Type B pancreatic cell (in vitro differentiated cells): ENCODE measurements at regions not wholly inside any gene's neighbourhood (a gene's known extent, or its start where the extent isn't known, plus 50 kb on each side); places are given as distances from the start of the nearest gene placed in this dataset.

Experiments
- DNase-seq: peaks from one replicate; pipeline ENCODE4 v3.0.0; 2021; ENCODE audit warnings: mixed read lengths; ENCODE audit not compliant: unreplicated experiment; ENCODE audit errors: extremely low spot score
- H3K27ac Mint-ChIP-seq: 2 replicates; pipeline ENCODE4 v1.8.0; 2021; ENCODE audit warnings: mild to moderate bottlenecking, mixed read lengths
- H3K27me3 Mint-ChIP-seq: 2 replicates; pipeline ENCODE4 v1.8.0; 2021; ENCODE audit warnings: mixed read lengths
- H3K36me3 Mint-ChIP-seq: 2 replicates; pipeline ENCODE4 v1.8.0; 2021; ENCODE audit warnings: mixed read lengths
- H3K4me1 Mint-ChIP-seq: one replicate; pipeline ENCODE4 v1.8.0; 2021; ENCODE audit warnings: mixed read lengths; ENCODE audit not compliant: unreplicated experiment
- H3K4me3 Mint-ChIP-seq: 2 replicates; pipeline ENCODE4 v1.8.0; 2021; ENCODE audit warnings: mild to moderate bottlenecking, mixed read lengths
- H3K9me3 Mint-ChIP-seq: 2 replicates; pipeline ENCODE4 v1.8.0; 2021; ENCODE audit warnings: mixed read lengths
- TF ChIP-seq, protein P1 (sequence below): fragments of 200-600 bp; sonication (generic); conservative IDR thresholded peaks from 2 replicates; pipeline ENCODE4 v1.5.0; 2021; ENCODE audit warnings: antibody characterized with exemption, mild to moderate bottlenecking

DNA sequence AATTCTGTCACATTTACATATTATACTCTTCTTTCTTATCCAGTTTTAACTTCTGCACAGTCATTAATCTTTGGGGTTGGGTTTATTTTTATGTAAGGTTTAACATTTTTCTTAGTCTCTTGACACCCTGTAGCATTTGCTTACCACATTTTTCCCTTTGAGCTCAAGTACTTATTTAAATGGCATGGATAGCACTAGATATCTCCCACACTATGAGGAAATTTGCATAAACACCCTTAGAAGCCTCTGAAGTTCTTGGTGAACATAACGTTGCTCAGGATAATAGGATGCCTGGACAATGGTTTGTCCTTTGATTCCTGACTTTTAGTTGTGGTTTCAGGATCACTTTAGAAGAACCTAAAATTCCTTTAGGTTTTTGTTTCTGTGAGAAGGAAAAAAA, 338.9 kb downstream of the PCDH17 start:
- DNase-seq: no peak
- Mint-ChIP-seq H3K27ac (no peak overlapping the region), H3K4me3 (no peak overlapping the region), H3K27me3 (no peaks in the 10 kb centered on the region), H3K36me3 (peaks cover 4% of the 10 kb centered on the region), H3K4me1 (no peaks in the 10 kb centered on the region), H3K9me3 (peaks cover 5% of the 10 kb centered on the region)
- TF ChIP-seq, protein P1, sequence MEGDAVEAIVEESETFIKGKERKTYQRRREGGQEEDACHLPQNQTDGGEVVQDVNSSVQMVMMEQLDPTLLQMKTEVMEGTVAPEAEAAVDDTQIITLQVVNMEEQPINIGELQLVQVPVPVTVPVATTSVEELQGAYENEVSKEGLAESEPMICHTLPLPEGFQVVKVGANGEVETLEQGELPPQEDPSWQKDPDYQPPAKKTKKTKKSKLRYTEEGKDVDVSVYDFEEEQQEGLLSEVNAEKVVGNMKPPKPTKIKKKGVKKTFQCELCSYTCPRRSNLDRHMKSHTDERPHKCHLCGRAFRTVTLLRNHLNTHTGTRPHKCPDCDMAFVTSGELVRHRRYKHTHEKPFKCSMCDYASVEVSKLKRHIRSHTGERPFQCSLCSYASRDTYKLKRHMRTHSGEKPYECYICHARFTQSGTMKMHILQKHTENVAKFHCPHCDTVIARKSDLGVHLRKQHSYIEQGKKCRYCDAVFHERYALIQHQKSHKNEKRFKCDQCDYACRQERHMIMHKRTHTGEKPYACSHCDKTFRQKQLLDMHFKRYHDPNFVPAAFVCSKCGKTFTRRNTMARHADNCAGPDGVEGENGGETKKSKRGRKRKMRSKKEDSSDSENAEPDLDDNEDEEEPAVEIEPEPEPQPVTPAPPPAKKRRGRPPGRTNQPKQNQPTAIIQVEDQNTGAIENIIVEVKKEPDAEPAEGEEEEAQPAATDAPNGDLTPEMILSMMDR: no peak

DNA sequence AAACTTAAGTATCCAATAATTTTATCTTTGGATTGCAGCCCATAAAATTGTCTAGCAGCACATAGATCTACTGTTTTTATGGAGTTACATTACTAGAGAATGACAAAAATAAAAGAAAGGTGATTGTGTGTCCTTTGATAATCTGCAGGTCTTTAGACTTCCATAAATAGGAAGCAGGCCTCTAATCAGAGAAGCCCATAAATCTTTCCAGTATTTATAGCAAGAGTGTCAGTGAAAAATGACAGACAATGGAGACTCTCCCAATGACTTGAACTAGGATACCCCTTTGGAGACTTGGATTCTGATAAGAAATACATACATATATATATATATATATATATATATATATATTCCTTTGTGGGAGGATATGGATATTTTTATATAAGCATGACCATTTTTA, 351.2 kb downstream of the PCDH17 start:
- no peak overlapping the region for H3K27ac Mint-ChIP-seq
- no peaks in the 10 kb centered on the region for H3K9me3 Mint-ChIP-seq
- H3K4me3 Mint-ChIP-seq: no peak overlapping the region
- no peaks in the 10 kb centered on the region for H3K4me1 Mint-ChIP-seq
- no peaks in the 10 kb centered on the region for H3K27me3 Mint-ChIP-seq
- DNase-seq: no peak
- TF ChIP-seq, protein P1: no peak
- no peaks in the 10 kb centered on the region for H3K36me3 Mint-ChIP-seq

DNA sequence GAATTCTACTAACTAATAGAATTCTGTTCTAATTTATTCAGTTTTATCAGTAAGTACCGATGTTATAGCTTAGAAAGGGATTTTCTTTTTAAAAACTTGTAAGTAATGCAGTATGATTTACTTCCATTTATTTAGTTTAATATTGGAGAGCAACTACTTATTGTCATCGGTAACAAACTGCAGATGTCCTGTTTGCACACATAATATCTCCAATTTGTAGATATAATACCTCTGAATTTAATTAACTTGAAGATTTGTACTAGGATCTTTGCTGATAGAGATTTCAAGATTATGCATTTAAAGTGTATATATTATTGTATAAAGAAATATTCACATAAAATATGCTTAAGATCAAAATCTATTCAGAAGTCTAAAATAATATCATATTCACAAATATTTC, 356.7 kb downstream of the PCDH17 start:
- no peak overlapping the region for H3K4me3 Mint-ChIP-seq
- H3K36me3 Mint-ChIP-seq: no peaks in the 10 kb centered on the region
- no peaks in the 10 kb centered on the region for H3K9me3 Mint-ChIP-seq
- TF ChIP-seq, protein P1: no peak
- H3K4me1 Mint-ChIP-seq: no peaks in the 10 kb centered on the region
- H3K27ac Mint-ChIP-seq: no peak overlapping the region
- DNase-seq: no peak
- H3K27me3 Mint-ChIP-seq: no peaks in the 10 kb centered on the region

DNA sequence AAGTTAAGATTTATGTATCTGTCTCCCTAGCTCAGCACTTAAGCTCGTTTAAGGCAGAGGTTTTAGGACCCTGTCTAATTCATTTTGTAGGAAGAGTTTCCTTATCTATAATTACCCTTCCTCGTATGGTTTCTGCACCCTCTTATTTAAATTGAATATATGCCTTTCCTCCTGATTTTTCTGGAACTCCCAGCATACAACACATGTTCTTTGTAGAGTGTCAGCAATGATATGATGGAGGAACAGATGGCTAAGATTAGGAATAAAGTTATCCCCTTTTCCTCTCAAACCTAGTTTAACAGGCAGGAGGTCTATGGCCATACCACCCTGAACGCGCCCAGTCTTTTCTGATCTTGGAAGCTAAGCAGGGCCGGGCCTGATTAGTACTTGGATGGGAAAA, 359.5 kb downstream of the PCDH17 start:
- TF ChIP-seq, protein P1: no peak
- Mint-ChIP-seq H3K4me1 (no peaks in the 10 kb centered on the region), H3K4me3 (no peak overlapping the region), H3K27me3 (no peaks in the 10 kb centered on the region), H3K27ac (no peak overlapping the region), H3K9me3 (no peaks in the 10 kb centered on the region), H3K36me3 (no peaks in the 10 kb centered on the region)
- no peak for DNase-seq

DNA sequence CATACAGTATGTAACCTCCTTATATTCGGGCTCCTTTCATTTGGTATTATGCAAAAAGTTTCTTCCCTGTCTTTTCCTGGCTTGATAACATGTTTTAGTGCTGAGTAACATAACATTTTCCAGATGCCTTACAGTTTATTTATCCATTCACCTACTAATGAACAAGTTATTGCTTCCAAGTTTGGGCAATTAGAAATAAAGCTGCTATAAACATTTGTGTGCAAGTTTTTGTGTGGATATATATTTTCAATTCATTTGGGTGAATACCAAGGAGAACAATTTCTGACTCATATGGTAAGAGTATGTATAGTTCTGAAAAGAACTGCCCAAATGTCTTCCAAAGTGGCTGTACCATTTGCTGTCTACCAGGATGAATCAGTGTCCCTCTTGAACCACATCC, 360.9 kb downstream of the PCDH17 start:
- H3K4me3 Mint-ChIP-seq: no peak overlapping the region
- H3K27ac Mint-ChIP-seq: no peak overlapping the region
- TF ChIP-seq, protein P1: no peak
- no peaks in the 10 kb centered on the region for H3K27me3 Mint-ChIP-seq
- H3K36me3 Mint-ChIP-seq: no peaks in the 10 kb centered on the region
- H3K4me1 Mint-ChIP-seq: no peaks in the 10 kb centered on the region
- DNase-seq: no peak
- no peaks in the 10 kb centered on the region for H3K9me3 Mint-ChIP-seq

DNA sequence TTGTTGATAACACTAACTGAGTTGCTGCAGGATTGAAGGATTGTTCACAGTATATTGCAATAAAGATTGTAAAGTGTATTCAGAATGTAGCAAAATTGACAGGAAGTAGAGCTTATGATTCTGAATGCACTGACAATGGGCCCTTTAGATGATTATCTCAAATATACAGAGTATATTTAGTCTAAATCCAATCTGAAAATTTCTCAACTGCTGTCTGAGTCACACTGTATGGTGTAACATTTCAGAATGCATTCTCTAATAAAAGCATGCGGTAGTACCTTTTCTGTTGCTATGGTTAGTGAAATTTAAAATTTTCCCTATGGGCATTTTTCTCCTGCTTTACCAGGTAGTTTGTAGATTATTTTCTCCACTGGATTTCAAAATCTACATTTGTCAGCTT, 365.2 kb downstream of the PCDH17 start:
- Mint-ChIP-seq H3K4me1 (no peaks in the 10 kb centered on the region), H3K27me3 (no peaks in the 10 kb centered on the region), H3K36me3 (no peaks in the 10 kb centered on the region), H3K9me3 (no peaks in the 10 kb centered on the region), H3K27ac (no peak overlapping the region), H3K4me3 (no peak overlapping the region)
- no peak for DNase-seq
- TF ChIP-seq, protein P1: no peak
